Amygdala (tissue), 56 donors: ENCODE measurements at regions not wholly inside any gene's neighbourhood (a gene's known extent, or its start where the extent isn't known, plus 50 kb on each side); places are given as distances from the start of the nearest gene placed in this dataset.
"Not testable (repeated sequence)": the region's sequence is repeated elsewhere in the genome, so short reads cannot be mapped to it uniquely, and the experiment has no call there.

Experiments used
- DNase-seq, 56 donors: peaks; one replicate each; lab custom pipeline; 2025; lab: John Stamatoyannopoulos, UW

DNA sequence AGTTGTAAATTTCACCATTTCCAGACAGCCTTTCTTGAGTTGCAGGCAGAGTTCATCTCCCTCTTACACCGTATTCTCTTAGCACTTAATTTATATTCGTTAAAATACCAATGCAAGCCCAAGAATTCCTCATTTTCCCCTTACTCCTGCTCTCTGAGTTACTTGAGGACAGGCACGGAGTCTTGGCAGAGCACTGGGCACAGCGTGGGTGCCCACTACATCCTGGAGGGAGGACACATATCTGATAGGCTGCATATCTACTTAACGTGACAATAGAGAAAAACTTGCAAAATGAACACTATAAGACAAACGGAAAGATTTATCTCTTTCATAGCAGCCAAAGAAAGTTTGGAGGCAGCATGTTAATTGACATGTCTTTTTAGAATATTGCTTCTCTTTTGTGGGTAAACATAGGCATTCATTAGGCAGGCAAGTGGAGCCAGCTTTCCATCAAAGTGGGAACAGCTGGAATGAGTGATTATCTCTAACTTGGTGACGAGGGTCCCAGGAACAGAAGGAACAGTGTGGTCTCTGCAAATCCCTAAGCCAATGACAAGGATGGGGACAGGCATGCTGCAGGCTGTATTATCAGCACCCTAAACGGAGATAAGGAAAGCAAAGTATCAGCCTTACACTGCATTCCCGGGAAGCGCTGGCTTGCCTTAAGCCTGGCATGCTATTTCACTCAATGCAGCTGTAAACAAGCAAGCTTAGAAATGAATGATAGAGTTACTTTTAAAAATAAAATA is 116.5 kb downstream of the RTP4 start:
- DNase-seq = no peak

DNA sequence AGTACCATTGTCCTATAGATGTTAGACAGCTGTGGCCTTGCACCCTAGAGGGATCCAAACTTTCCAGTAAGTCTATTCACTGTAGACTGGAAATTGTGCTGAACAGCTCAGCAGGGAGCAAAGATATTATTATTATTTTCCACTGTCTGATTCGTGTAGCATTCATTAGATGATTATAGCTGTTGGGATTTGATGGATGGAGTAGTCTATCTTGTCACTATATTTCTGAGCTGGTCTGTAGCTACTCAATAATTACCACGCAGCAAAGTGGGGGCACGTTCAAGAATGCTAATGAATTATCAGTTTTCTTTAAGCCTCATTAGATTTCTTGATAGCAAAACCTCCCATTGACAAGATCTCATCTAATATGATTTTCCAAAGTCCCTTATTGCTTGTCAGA is 113.2 kb downstream of the RTP4 start:
- no peak for DNase-seq

DNA sequence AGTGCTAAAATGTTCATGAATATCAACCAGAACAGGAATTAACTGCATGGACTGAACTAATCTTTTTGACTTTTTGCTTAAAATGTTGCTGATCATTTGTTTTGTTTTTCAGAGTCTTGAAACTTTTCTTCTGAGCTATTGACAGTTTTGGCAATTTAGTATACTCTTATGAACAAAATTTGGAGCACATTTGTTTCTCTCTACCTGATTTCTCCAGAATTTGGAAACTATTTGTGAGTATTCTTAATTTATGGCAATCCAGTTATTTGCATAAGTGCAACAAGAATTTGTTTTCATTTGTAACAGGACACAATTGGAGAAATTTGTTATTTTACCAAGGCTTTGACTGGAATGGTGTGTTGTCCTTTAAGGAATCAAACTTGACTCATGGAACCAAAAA is 107.4 kb downstream of the RTP4 start:
- DNase-seq = not testable (repeated sequence)

DNA sequence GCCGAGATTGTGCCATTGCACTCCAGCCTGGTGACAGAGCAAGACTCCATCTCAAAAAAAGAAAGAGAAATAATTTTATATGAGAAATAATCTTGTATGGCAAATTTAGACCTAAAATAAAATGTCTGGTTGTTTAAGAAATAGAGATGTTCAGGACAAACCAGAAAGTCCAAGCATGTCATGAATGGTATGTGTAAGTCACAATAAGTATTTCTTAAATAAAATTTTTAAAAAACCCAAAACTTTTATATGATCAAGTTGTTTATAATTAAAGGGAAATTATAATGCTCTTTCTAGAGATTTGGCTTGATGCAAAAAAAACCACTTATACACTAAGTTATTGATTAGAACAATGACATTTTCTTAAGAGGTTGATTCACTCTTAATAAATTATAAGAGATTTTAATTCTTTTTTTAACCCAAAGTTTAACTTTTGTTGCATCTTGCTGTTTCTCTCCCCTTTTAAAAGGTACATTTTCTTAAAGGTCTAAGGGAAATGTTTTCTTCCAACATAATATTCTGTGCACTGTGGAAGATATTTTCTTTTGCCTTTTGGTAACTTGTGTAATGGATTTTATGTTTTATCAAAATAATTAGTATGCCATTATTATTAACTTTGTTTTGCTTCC is 105.7 kb downstream of the RTP4 start:
- DNase-seq = no peak

GRCh38 chr3:187466306-187466705 is 98.1 kb downstream of the RTP4 start:
- DNase-seq = not testable (repeated sequence)

GRCh38 chr3:187465503-187465902 is 97.3 kb downstream of the RTP4 start:
- no peak for DNase-seq

DNA sequence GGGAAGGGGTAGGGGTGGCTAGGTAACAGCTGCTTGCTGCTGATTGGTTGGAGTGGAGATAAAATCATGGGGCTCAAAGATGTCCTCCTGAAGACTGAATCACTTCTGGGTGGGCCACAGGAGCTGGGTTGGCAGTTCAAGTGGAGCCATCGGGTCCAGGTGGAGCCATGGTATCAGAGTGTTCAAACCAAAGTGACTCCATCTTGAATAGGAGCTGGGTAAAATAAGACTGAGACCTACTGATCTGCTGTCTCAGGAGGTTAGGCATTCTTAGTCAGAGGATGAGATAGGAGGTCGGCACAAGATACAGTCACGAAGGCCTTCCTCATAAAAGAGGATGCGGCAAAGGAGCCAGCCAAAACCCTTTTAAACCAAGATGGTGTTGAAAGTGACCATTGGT is 96.5 kb downstream of the RTP4 start:
- no peak for DNase-seq

- DNase-seq = no peak
Observed at GRCh38 chr3:187458921-187459320, 90.7 kb downstream of the RTP4 start.

DNA sequence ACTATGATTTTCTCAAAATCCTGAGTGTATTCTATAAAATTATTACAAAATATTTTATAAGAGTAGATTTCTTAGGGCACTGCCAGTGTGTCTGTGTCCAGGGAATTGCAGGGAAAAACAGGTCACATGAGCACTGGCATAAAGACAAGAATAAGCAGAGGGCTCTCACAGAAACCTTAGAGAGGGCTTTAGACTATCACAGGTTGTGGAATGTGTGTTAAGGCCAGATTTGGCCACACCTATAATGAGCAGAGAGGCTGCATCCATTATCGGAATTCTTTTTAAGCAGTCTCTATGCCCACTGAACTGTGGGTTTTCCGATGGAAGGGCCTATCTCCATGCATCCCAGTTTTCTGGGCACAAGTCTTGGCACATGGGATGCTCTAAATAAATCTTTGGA is 90.2 kb downstream of the RTP4 start:
- DNase-seq = no peak

- DNase-seq = peak in 38 of 56 donors; percentile 3 to 72 (median 24)
Observed at GRCh38 chr3:187456250-187456649, 88.1 kb downstream of the RTP4 start.

DNA sequence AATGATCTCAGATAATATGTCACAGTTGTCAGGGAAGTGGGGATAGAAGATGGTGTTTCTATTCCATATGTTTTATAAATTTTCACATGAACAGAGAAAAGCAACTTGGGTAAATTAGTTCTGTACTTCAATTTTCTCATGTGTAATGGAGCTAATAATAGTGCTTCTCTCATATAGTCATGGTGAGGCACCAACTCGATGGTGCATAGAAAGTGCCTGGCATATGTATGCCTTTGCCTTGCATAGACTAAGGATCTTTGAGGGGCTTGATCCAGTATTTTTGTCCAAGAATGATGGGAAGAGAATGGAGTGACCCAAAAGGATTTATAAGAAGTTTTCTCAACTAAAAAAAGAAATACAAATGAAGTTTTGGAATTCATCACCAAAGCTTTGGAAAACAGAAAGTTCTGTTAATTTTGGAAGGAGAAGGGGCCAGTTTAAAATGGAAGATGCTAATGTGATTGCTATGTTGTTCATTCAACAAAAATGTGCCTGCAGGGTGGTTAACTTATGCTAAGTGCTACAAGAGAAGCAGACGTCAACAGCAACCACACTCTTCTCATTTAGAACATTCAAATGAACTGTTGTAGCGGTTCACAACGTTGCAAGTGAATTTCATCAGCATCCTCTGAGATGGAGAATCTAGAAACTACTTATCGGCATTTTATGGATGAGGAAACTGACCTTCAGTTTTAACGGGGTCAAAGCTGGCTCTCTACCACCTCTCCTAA is 86.1 kb downstream of the RTP4 start:
- no peak for DNase-seq

- peak in 3 of 56 donors; percentile 1 to 18 (median 14) for DNase-seq
Observed at GRCh38 chr3:187450431-187451190, 82.4 kb downstream of the RTP4 start.

DNA sequence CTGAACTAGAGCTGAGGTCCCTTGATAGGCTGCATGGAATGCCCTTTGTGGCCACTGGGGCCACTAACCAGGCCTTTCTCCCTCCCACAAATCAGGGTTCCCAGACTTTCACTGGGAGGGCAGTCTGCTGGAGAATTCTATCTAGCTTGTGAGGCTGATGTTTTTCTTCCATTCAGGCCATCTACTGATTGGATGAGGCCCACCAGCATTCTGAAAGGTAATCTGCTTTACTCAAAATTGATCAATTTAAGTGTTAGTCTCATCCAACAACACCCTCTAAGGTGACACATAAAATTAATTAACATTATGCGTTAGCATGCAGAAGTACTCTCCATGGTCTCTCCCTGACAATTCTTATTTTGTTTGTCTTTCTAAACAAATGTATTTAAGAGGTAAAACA is 80.5 kb downstream of the RTP4 start:
- DNase-seq = no peak

DNA sequence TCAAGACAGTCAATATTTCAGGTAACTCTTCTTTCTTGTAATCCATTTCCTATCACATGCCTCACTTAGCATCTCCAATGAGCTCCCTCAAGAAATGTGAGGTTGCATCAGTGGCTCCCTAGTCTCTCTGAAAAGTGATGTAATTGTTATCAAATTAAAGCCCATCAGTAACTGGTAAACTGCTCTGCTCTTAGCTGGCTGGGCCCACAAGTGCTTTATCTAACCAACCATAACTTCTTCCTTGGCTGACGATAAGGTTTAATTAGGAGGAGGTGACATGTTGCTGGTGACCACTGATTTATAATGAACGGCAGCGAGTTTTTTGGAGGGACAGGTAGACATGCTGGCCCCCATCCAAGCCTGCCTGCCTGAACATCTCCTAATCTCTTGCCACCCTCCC is 79.6 kb downstream of the RTP4 start:
- DNase-seq = no peak

- peak in 24 of 56 donors; percentile 2 to 63 (median 20) for DNase-seq
Observed at GRCh38 chr3:187445356-187445755, 77.2 kb downstream of the RTP4 start.

DNA sequence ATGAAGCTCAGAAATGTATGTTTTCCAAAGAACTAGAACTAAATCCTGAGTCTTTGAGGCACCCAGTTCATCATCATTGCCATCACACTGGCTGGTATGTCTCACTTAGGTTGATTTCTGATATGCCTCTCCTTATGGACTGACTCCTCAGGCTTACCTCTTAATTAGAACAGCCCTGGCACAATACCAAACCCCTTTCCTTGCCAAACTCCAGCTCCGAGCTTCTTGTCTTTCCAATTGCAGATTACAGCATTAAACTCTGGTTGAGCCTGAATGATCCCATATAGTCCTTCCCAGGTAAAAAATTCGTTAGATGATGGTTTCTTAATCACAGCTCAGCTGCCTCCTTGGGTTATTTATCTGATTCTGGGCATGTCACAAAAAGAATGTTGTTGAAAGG is 66.3 kb downstream of the RTP4 start:
- DNase-seq = no peak

- no peak for DNase-seq
Observed at GRCh38 chr3:187430576-187430975, 62.4 kb downstream of the RTP4 start.
